ENCODE measurements at regions not wholly inside any gene's neighbourhood (a gene's known extent, or its start where the extent isn't known, plus 50 kb on each side); places are given as distances from the start of the nearest gene placed in this dataset.

GRCh38 chr10:107244122-107244521 lies 79.6 kb upstream of the SORCS1 start:
- H3K9me3 Mint-ChIP-seq = no peaks in the 10 kb centered on the region
- Histone ChIP-seq H3K79me2 (replicated peaks; ENCODE audit: insufficient read depth) (no peaks in the 10 kb centered on the region), H3K9me2 (ENCODE audit: insufficient read depth) (no peaks in the 10 kb centered on the region; the same call in 1 of the 2 replicates), H4K20me1 (replicated peaks; ENCODE audit: insufficient read depth) (no peaks in the 10 kb centered on the region), H3K4me3 (no peak overlapping the region), H2AFZ (no peak overlapping the region), H3K27ac (ENCODE audit: low read depth) (no peak overlapping the region), H3K4me2 (no peak overlapping the region), H3K27me3 (ENCODE audit: insufficient read depth) (no peaks in the 10 kb centered on the region), H3K36me3 (ENCODE audit: insufficient read depth) (no peaks in the 10 kb centered on the region), H3K4me1 (ENCODE audit: insufficient read depth) (no peaks in the 10 kb centered on the region), H3F3A (replicated peaks; ENCODE audit: low read depth) (no peaks in the 10 kb centered on the region)
- no peaks in the 10 kb centered on the region for H3K36me3 Mint-ChIP-seq (ENCODE audit: low read depth)
- H3K27ac Mint-ChIP-seq = no peak overlapping the region
- no peaks in the 10 kb centered on the region for H3K4me1 Mint-ChIP-seq
- TF ChIP-seq JUNB (IDR thresholded peaks at IDR 0.05; ENCODE audit: unreplicated experiment) (no peak), ZNF114 (CRISPR knock-in tag; IDR thresholded peaks at IDR 0.05) (no peak), EZH2phosphoT487 (IDR thresholded peaks at IDR 0.05; ENCODE audit: unreplicated experiment) (no peak), EZH2 (IDR thresholded peaks at IDR 0.05; ENCODE audit: low read depth, unreplicated experiment) (no peak), ZNF331 (CRISPR knock-in tag; IDR thresholded peaks at IDR 0.05; ENCODE audit: low read depth) (no peak), NANOG (IDR thresholded peaks at IDR 0.05; ENCODE audit: borderline replicate concordance) (no peak), CREB1 (CRISPR knock-in tag; IDR thresholded peaks at IDR 0.05; ENCODE audit: low read depth) (no peak), STAT1 (IDR thresholded peaks at IDR 0.05; ENCODE audit: unreplicated experiment) (no peak), REST (IDR thresholded peaks at IDR 0.05; ENCODE audit: unreplicated experiment) (no peak), POLR2AphosphoS5 (IDR thresholded peaks at IDR 0.05; ENCODE audit: low read depth) (no peak), ZNF462 (CRISPR knock-in tag; IDR thresholded peaks at IDR 0.05) (no peak)
- TF ChIP-seq, protein P1, sequence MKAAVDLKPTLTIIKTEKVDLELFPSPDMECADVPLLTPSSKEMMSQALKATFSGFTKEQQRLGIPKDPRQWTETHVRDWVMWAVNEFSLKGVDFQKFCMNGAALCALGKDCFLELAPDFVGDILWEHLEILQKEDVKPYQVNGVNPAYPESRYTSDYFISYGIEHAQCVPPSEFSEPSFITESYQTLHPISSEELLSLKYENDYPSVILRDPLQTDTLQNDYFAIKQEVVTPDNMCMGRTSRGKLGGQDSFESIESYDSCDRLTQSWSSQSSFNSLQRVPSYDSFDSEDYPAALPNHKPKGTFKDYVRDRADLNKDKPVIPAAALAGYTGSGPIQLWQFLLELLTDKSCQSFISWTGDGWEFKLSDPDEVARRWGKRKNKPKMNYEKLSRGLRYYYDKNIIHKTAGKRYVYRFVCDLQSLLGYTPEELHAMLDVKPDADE (IDR thresholded peaks at IDR 0.05) = no peak
- TF ChIP-seq, protein P2, sequence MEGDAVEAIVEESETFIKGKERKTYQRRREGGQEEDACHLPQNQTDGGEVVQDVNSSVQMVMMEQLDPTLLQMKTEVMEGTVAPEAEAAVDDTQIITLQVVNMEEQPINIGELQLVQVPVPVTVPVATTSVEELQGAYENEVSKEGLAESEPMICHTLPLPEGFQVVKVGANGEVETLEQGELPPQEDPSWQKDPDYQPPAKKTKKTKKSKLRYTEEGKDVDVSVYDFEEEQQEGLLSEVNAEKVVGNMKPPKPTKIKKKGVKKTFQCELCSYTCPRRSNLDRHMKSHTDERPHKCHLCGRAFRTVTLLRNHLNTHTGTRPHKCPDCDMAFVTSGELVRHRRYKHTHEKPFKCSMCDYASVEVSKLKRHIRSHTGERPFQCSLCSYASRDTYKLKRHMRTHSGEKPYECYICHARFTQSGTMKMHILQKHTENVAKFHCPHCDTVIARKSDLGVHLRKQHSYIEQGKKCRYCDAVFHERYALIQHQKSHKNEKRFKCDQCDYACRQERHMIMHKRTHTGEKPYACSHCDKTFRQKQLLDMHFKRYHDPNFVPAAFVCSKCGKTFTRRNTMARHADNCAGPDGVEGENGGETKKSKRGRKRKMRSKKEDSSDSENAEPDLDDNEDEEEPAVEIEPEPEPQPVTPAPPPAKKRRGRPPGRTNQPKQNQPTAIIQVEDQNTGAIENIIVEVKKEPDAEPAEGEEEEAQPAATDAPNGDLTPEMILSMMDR (conservative IDR thresholded peaks at IDR 0.05; ENCODE audit: low read depth in 2 of 2) = no peak
- no peaks in the 10 kb centered on the region for H3K27me3 Mint-ChIP-seq (ENCODE audit: insufficient read depth, low read depth, poor library complexity)
- no peak for DNase-seq (ENCODE audit: low spot score)
- H3K4me3 Mint-ChIP-seq = no peak overlapping the region
- no peak for ATAC-seq

Data from GM23338 (cell line).